SU-DHL-6 (cell line): ENCODE measurements at regions not wholly inside any gene's neighbourhood (a gene's known extent, or its start where the extent isn't known, plus 50 kb on each side); places are given as distances from the start of the nearest gene placed in this dataset.

Source experiments
- CTCF ChIP-seq: fragments of 200-600 bp; sonication (generic); IDR thresholded peaks from one replicate; pipeline ENCODE4 v1.5.1; 2017; ENCODE audit warnings: antibody characterized with exemption, mild to moderate bottlenecking, low read length, moderate library complexity; ENCODE audit not compliant: insufficient read depth, poor library complexity, severe bottlenecking
- EZH2phosphoT487 ChIP-seq: fragments of 200-600 bp; sonication (generic), shearing (Covaris generic); conservative IDR thresholded peaks from 2 replicates; pipeline ENCODE4 v1.6.1; 2018; ENCODE audit warnings: mild to moderate bottlenecking, antibody characterized with exemption, low read length, moderate library complexity, mixed read lengths

- TF ChIP-seq EZH2phosphoT487, result no peak
- TF ChIP-seq CTCF, result no peak
Measured at GRCh38 chr10:56881218-56881617, 520.2 kb upstream of the ZWINT start.
